ENCODE measurements at regions not wholly inside any gene's neighbourhood (a gene's known extent, or its start where the extent isn't known, plus 50 kb on each side); places are given as distances from the start of the nearest gene placed in this dataset.

- TF ChIP-seq, protein P1, sequence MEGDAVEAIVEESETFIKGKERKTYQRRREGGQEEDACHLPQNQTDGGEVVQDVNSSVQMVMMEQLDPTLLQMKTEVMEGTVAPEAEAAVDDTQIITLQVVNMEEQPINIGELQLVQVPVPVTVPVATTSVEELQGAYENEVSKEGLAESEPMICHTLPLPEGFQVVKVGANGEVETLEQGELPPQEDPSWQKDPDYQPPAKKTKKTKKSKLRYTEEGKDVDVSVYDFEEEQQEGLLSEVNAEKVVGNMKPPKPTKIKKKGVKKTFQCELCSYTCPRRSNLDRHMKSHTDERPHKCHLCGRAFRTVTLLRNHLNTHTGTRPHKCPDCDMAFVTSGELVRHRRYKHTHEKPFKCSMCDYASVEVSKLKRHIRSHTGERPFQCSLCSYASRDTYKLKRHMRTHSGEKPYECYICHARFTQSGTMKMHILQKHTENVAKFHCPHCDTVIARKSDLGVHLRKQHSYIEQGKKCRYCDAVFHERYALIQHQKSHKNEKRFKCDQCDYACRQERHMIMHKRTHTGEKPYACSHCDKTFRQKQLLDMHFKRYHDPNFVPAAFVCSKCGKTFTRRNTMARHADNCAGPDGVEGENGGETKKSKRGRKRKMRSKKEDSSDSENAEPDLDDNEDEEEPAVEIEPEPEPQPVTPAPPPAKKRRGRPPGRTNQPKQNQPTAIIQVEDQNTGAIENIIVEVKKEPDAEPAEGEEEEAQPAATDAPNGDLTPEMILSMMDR (tag by site-specific recombination; IDR thresholded peaks at IDR 0.05): no peak
- TF ChIP-seq ZNF747 (tag by site-specific recombination; IDR thresholded peaks at IDR 0.05) (no peak), ZNF398 (tag by site-specific recombination; IDR thresholded peaks at IDR 0.05) (no peak), ZNF776 (tag by site-specific recombination; IDR thresholded peaks at IDR 0.05; ENCODE audit: borderline replicate concordance) (no peak), ZSCAN5A (tag by site-specific recombination; IDR thresholded peaks at IDR 0.05) (no peak), ZFP41 (tag by site-specific recombination; IDR thresholded peaks at IDR 0.05; ENCODE audit: borderline replicate concordance) (no peak), ZNF274 (IDR thresholded peaks at IDR 0.05; ENCODE audit: low read length) (no peak), ZNF274 (tag by site-specific recombination; IDR thresholded peaks at IDR 0.05; ENCODE audit: borderline replicate concordance) (no peak), ZBTB11 (tag by site-specific recombination; conservative IDR thresholded peaks at IDR 0.05; ENCODE audit: low read depth) (no peak), ZNF768 (tag by site-specific recombination; IDR thresholded peaks at IDR 0.05) (no peak)
- TF ChIP-seq, protein P2, sequence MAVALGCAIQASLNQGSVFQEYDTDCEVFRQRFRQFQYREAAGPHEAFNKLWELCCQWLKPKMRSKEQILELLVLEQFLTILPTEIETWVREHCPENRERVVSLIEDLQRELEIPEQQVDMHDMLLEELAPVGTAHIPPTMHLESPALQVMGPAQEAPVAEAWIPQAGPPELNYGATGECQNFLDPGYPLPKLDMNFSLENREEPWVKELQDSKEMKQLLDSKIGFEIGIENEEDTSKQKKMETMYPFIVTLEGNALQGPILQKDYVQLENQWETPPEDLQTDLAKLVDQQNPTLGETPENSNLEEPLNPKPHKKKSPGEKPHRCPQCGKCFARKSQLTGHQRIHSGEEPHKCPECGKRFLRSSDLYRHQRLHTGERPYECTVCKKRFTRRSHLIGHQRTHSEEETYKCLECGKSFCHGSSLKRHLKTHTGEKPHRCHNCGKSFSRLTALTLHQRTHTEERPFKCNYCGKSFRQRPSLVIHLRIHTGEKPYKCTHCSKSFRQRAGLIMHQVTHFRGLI (tag by site-specific recombination; IDR thresholded peaks at IDR 0.05): no peak
Measured at GRCh38 chr6:66390393-66390792, 683.4 kb upstream of the EYS start.

Measured in HEK293 (cell line).